Omental fat pad (tissue), 3 donors: ENCODE measurements at regions not wholly inside any gene's neighbourhood (a gene's known extent, or its start where the extent isn't known, plus 50 kb on each side); places are given as distances from the start of the nearest gene placed in this dataset.

Experiments
- ATAC-seq: fragments of 150-250 bp; one replicate; pipeline ENCODE4 v1.9.1; 2016; ENCODE audit warnings: mild to moderate bottlenecking, moderate library complexity; ENCODE audit not compliant: low FRiP score
- DNase-seq: peaks from one replicate; pipeline ENCODE4 v3.0.0-alpha.2; 2019; ENCODE audit warnings: low spot score
- CTCF ChIP-seq, 3 donors: fragments of 450-650 bp; IDR thresholded peaks; one replicate each; pipeline ENCODE4 v1.5.1; 2016 to 2017; ENCODE audit warnings: antibody characterized with exemption in 3 of 3, mild to moderate bottlenecking in 3 of 3, moderate library complexity in 2 of 3

GRCh38 chr4:19720190-19720589, 531.5 kb upstream of the SLIT2 start:
- DNase-seq (no peak), ATAC-seq (no peak)
- TF ChIP-seq CTCF (IDR thresholded peaks at IDR 0.05), result no peak

GRCh38 chr4:19711871-19712270, 539.8 kb upstream of the SLIT2 start:
- ATAC-seq, result peak; percentile 59
- no peak for TF ChIP-seq CTCF (IDR thresholded peaks at IDR 0.05)
- no peak for DNase-seq

- ATAC-seq, result no peak
- TF ChIP-seq CTCF (IDR thresholded peaks at IDR 0.05), result no peak
- no peak for DNase-seq
Measured at GRCh38 chr4:19707876-19708275, 543.8 kb upstream of the SLIT2 start.

GRCh38 chr4:19703391-19703790, 548.3 kb upstream of the SLIT2 start:
- no peak for DNase-seq
- no peak for TF ChIP-seq CTCF (IDR thresholded peaks at IDR 0.05)
- ATAC-seq, result no peak

GRCh38 chr4:19700992-19701391, 550.7 kb upstream of the SLIT2 start:
- TF ChIP-seq CTCF (IDR thresholded peaks at IDR 0.05), result no peak
- DNase-seq (no peak), ATAC-seq (no peak)

GRCh38 chr4:19698961-19699360, 552.7 kb upstream of the SLIT2 start:
- TF ChIP-seq CTCF (IDR thresholded peaks at IDR 0.05), result no peak
- ATAC-seq, result no peak
- DNase-seq, result no peak

- TF ChIP-seq CTCF (IDR thresholded peaks at IDR 0.05), result no peak
- ATAC-seq (no peak), DNase-seq (no peak)
Measured at GRCh38 chr4:19694812-19695211, 556.9 kb upstream of the SLIT2 start.
